ENCODE measurements at regions not wholly inside any gene's neighbourhood (a gene's known extent, or its start where the extent isn't known, plus 50 kb on each side); places are given as distances from the start of the nearest gene placed in this dataset.
A peak's percentile ranks its signal among the peaks of the same experiment; 100 is the strongest.

- ChIA-PET CTCF (no interaction called here), POLR2A (no interaction called here), RAD21 (ENCODE audit: low non-redundant PET in 1 of 2, low total read pairs in 2 of 2, uncharacterized antibody in 2 of 2, unreplicated experiment in 2 of 2) (no interaction called here)
- Histone ChIP-seq H3K36me3 (ENCODE audit: control insufficient read depth in 1 of 2, insufficient read depth in 2 of 2, low read length in 2 of 2) (no peaks in the 10 kb centered on the region), H2AFZ (ENCODE audit: low read depth, low read length, poor library complexity, severe bottlenecking) (peak overlapping the region; percentile 37), H3K79me2 (ENCODE audit: insufficient read depth, low read length) (no peaks in the 10 kb centered on the region), H3K9me2 (ENCODE audit: insufficient read depth) (no peaks in the 10 kb centered on the region), H3K27me3 (ENCODE audit: insufficient read depth, low read length) (no peaks in the 10 kb centered on the region), H4K20me1 (ENCODE audit: insufficient read depth) (no peaks in the 10 kb centered on the region), H3K4me3 (replicated peaks in 1 of 2; ENCODE audit: low read depth in 1 of 2, low read length in 2 of 2) (no peak overlapping the region), H3K27ac (ENCODE audit: low read depth, low read length) (no peak overlapping the region), H3K9me3 (ENCODE audit: control insufficient read depth in 1 of 2, insufficient read depth in 1 of 2, low read depth in 1 of 2, low read length in 2 of 2) (no peaks in the 10 kb centered on the region), H3K4me1 (ENCODE audit: control insufficient read depth in 1 of 2, insufficient read depth in 2 of 2, low read length in 2 of 2) (no peaks in the 10 kb centered on the region), H3K4me2 (ENCODE audit: low read length) (no peak overlapping the region), H3K9ac (ENCODE audit: low read length) (no peak overlapping the region)
- ATAC-seq = no peak
- TF ChIP-seq SP1 (IDR thresholded peaks at IDR 0.05; ENCODE audit: low read depth) (no peak), SIN3A (IDR thresholded peaks at IDR 0.05; ENCODE audit: low read depth) (no peak), TCF7L2 (IDR thresholded peaks at IDR 0.05; ENCODE audit: borderline replicate concordance, extremely low read depth, insufficient read depth, insufficient read length) (no peak), ZNF274 (IDR thresholded peaks at IDR 0.05; ENCODE audit: low read depth, low read length) (no peak), FOSL1 (IDR thresholded peaks at IDR 0.05; ENCODE audit: low read depth) (no peak), POLR2A (IDR thresholded peaks at IDR 0.05; ENCODE audit: borderline replicate concordance, extremely low read depth, insufficient read depth, insufficient read length) (no peak), ZBTB33 (IDR thresholded peaks at IDR 0.05; ENCODE audit: extremely low read depth, insufficient replicate concordance, low read length) (no peak), CTCF (IDR thresholded peaks at IDR 0.05 in 2 of 3, conservative IDR thresholded peaks at IDR 0.05 in 1 of 3; ENCODE audit: borderline replicate concordance in 1 of 3, insufficient read depth in 1 of 3, low read depth in 2 of 3, low read length in 2 of 3) (no peak), CBX3 (IDR thresholded peaks at IDR 0.05; ENCODE audit: low read depth) (no peak), CEBPB (IDR thresholded peaks at IDR 0.05; ENCODE audit: low read depth) (no peak), YY1 (IDR thresholded peaks at IDR 0.05; ENCODE audit: extremely low read depth, insufficient replicate concordance, low read depth, low read length) (no peak), JUND (IDR thresholded peaks at IDR 0.05) (no peak), ATF3 (IDR thresholded peaks at IDR 0.05) (no peak), EZH2 (IDR thresholded peaks at IDR 0.05) (no peak), ZFX (IDR thresholded peaks at IDR 0.05) (no peak), ELF1 (IDR thresholded peaks at IDR 0.05; ENCODE audit: borderline replicate concordance, low read depth) (no peak), POLR2AphosphoS5 (IDR thresholded peaks at IDR 0.05; ENCODE audit: low read depth, low read length) (no peak), EGR1 (IDR thresholded peaks at IDR 0.05; ENCODE audit: low read depth) (no peak), SRF (IDR thresholded peaks at IDR 0.05; ENCODE audit: low read depth) (no peak), REST (IDR thresholded peaks at IDR 0.05; ENCODE audit: low read depth) (no peak)
- DNase-seq (ENCODE audit: low read depth, low spot score) = no peak
- BruUV-seq (replicated peaks) = no TSS peak
- intact Hi-C loops (cut with micrococcal nuclease) = no loop called here
Measured at GRCh38 chr4:31307029-31307428, 586.9 kb downstream of the PCDH7 start.

Measured in HCT116 (cell line).